HG02852 (cell line): ENCODE measurements at regions not wholly inside any gene's neighbourhood (a gene's known extent, or its start where the extent isn't known, plus 50 kb on each side); places are given as distances from the start of the nearest gene placed in this dataset.
"Not testable (repeated sequence)": the region's sequence is repeated elsewhere in the genome, so short reads cannot be mapped to it uniquely, and the experiment has no call there.

ENCODE experiments used
- ATAC-seq: cut with Tn5 transposase; IDR thresholded peaks from one replicate; pipeline ENCODE4 v1.9.1; 2021; ENCODE audit warnings: mild to moderate bottlenecking, moderate library complexity; ENCODE audit not compliant: unreplicated experiment

- ATAC-seq = no peak
Observed at GRCh38 chr21:14903172-14903865, 161.5 kb downstream of the NRIP1 start.

- ATAC-seq = peak; percentile 94
Observed at GRCh38 chr21:14901482-14901958, 163.3 kb downstream of the NRIP1 start.

GRCh38 chr21:14900611-14901010 is 164.2 kb downstream of the NRIP1 start:
- ATAC-seq = no peak

- ATAC-seq = no peak
Observed at GRCh38 chr21:14900058-14900457, 164.7 kb downstream of the NRIP1 start.

GRCh38 chr21:14895792-14896191 is 169.0 kb downstream of the NRIP1 start:
- ATAC-seq = no peak

- no peak for ATAC-seq
Observed at GRCh38 chr21:14890141-14890540, 174.7 kb downstream of the NRIP1 start.

GRCh38 chr21:14889080-14889810 is 175.6 kb downstream of the NRIP1 start:
- no peak for ATAC-seq

GRCh38 chr21:14888202-14888601 is 176.6 kb downstream of the NRIP1 start:
- no peak for ATAC-seq

- no peak for ATAC-seq
Observed at GRCh38 chr21:14886001-14886400, 178.8 kb downstream of the NRIP1 start.

GRCh38 chr21:14883351-14883750 is 181.4 kb downstream of the NRIP1 start:
- no peak for ATAC-seq

- ATAC-seq = not testable (repeated sequence)
Observed at GRCh38 chr21:14882545-14882944, 182.3 kb downstream of the NRIP1 start.

GRCh38 chr21:14881863-14882499 is 182.8 kb downstream of the NRIP1 start:
- ATAC-seq = no peak

GRCh38 chr21:14880922-14881321 is 183.9 kb downstream of the NRIP1 start:
- ATAC-seq = no peak

- no peak for ATAC-seq
Observed at GRCh38 chr21:14879458-14879857, 185.3 kb downstream of the NRIP1 start.

- no peak for ATAC-seq
Observed at GRCh38 chr21:14878971-14879370, 185.8 kb downstream of the NRIP1 start.

- ATAC-seq = peak; percentile 30
Observed at GRCh38 chr21:14877581-14878228, 187.1 kb downstream of the NRIP1 start.

- no peak for ATAC-seq
Observed at GRCh38 chr21:14876524-14876840, 188.3 kb downstream of the NRIP1 start.

GRCh38 chr21:14875704-14876523 is 188.9 kb downstream of the NRIP1 start:
- ATAC-seq = peak; percentile 80

- ATAC-seq = no peak
Observed at GRCh38 chr21:14875186-14875585, 189.6 kb downstream of the NRIP1 start.

- ATAC-seq = no peak
Observed at GRCh38 chr21:14874379-14874778, 190.4 kb downstream of the NRIP1 start.

GRCh38 chr21:14871861-14872260 is 192.9 kb downstream of the NRIP1 start:
- no peak for ATAC-seq
